H1 (cell line): ENCODE measurements at regions not wholly inside any gene's neighbourhood (a gene's known extent, or its start where the extent isn't known, plus 50 kb on each side); places are given as distances from the start of the nearest gene placed in this dataset.

Source experiments
- CTCF ChIA-PET: fragments of 300-600 bp; sonication (Branson Sonifier 250); formaldehyde crosslinking; loops from one replicate; lab custom pipeline; 2021; ENCODE audit not compliant: partially characterized antibody; lab: Charles Lee
- POLR2A ChIA-PET: fragments of 300-600 bp; sonication (Branson Sonifier 250); formaldehyde crosslinking; loops from one replicate; lab custom pipeline; 2021; ENCODE audit warnings: inconsistent platforms; ENCODE audit not compliant: partially characterized antibody; lab: Charles Lee
- DNase-seq, 2 experiments: peaks; one replicate each; pipeline versions ENCODE4 v3.0.0 to v3.0.0-alpha.2; 2010 to 2022; ENCODE audit warnings: low spot score in 2 of 2, low read depth in 1 of 2, mixed read lengths in 1 of 2
- FAIRE-seq: peaks from 2 replicates; lab custom pipeline; 2011; peaks lifted over from hg19 to GRCh38; lab: Jason Lieb, UNC
- H2AFZ ChIP-seq: 2 replicates; pipeline ENCODE4 v1.8.1; 2012; ENCODE audit warnings: low read length, inconsistent platforms
- H2AK5ac ChIP-seq: 2 replicates; pipeline ENCODE4 v1.6.1; 2013; ENCODE audit warnings: low read depth, low read length
- H2BK120ac ChIP-seq: replicated peaks from 2 replicates; pipeline ENCODE3; 2013; ENCODE audit warnings: low read depth, low read length, inconsistent platforms
- H2BK12ac ChIP-seq: 2 replicates; pipeline ENCODE4 v1.6.1; 2013; ENCODE audit warnings: low read depth, low read length
- H2BK15ac ChIP-seq: 2 replicates; pipeline ENCODE4 v1.6.1; 2013; ENCODE audit warnings: low read length
- H2BK20ac ChIP-seq: 2 replicates; pipeline ENCODE4 v1.6.1; 2013; ENCODE audit warnings: low read length
- H2BK5ac ChIP-seq: 2 replicates; pipeline ENCODE4 v1.6.1; 2013; ENCODE audit warnings: low read depth, low read length
- H3K14ac ChIP-seq: 2 replicates; pipeline ENCODE4 v1.6.1; 2013; ENCODE audit warnings: inconsistent platforms; ENCODE audit not compliant: insufficient read length
- H3K18ac ChIP-seq: 2 replicates; pipeline ENCODE4 v1.6.1; 2013; ENCODE audit warnings: low read length; ENCODE audit errors: extremely low read depth
- H3K23ac ChIP-seq: 2 replicates; pipeline ENCODE4 v1.6.1; 2013; ENCODE audit warnings: inconsistent platforms; ENCODE audit not compliant: insufficient read length
- H3K23me2 ChIP-seq: 2 replicates; pipeline ENCODE4 v1.6.1; 2013; ENCODE audit warnings: low read depth, low read length
- H3K27ac ChIP-seq: 2 replicates; pipeline ENCODE4 v1.6.1; 2011; ENCODE audit warnings: low read depth, low read length, inconsistent platforms
- H3K27me3 ChIP-seq, 4 experiments: replicated peaks in 1 of 4; 1 replicate in 1 of 4; 2 replicates in 3 of 4; pipeline versions ENCODE4 v1.6.1 to v1.8.1; 2011 to 2013; ENCODE audit warnings: low read length in 3 of 4, mild to moderate bottlenecking in 3 of 4, inconsistent platforms in 2 of 4, mixed read lengths in 2 of 4, moderate library complexity in 1 of 4; ENCODE audit not compliant: control insufficient read depth in 3 of 4, insufficient read depth in 3 of 4; ENCODE audit errors: extremely low read depth in 1 of 4
- H3K36me3 ChIP-seq, 4 experiments: 2 replicates each; pipeline versions ENCODE4 v1.6.1 to v1.8.1; 2011 to 2013; ENCODE audit warnings: mild to moderate bottlenecking in 4 of 4, low read length in 3 of 4, moderate library complexity in 2 of 4, control low read depth in 1 of 4, inconsistent platforms in 1 of 4; ENCODE audit not compliant: insufficient read depth in 4 of 4, control insufficient read depth in 2 of 4
- H3K4ac ChIP-seq: replicated peaks from 2 replicates; pipeline ENCODE3; 2013; ENCODE audit warnings: low read length, low read depth, mixed read lengths, inconsistent platforms; ENCODE audit not compliant: insufficient read length
- H3K4me1 ChIP-seq, 4 experiments: replicated peaks in 1 of 4; 1 replicate in 1 of 4; 2 replicates in 3 of 4; pipeline versions ENCODE4 v1.6.1 to v1.8.1; 2011 to 2013; ENCODE audit warnings: low read length in 3 of 4, inconsistent platforms in 2 of 4, mixed read lengths in 1 of 4; ENCODE audit not compliant: insufficient read depth in 4 of 4, control insufficient read depth in 3 of 4
- H3K4me2 ChIP-seq, 2 experiments: 2 replicates each; pipeline versions ENCODE4 v1.6.1 to v1.8.1; 2011 to 2013; ENCODE audit warnings: low read depth in 2 of 2, low read length in 2 of 2, control low read depth in 1 of 2, inconsistent platforms in 1 of 2, mild to moderate bottlenecking in 1 of 2; ENCODE audit not compliant: insufficient read depth in 1 of 2
- H3K4me3 ChIP-seq, 4 experiments: fragments of 200-600, 300-600 bp in 1 of 4; sonication (generic), shearing (Covaris generic), sonication (Bioruptor Twin) in 1 of 4; 2 replicates each; pipeline versions ENCODE4 v1.5.1 to v1.8.1; 2011 to 2016; ENCODE audit warnings: low read length in 4 of 4, low read depth in 3 of 4, control low read depth in 2 of 4, inconsistent platforms in 2 of 4, mild to moderate bottlenecking in 2 of 4, mixed read lengths in 1 of 4, moderate library complexity in 1 of 4; ENCODE audit not compliant: insufficient read depth in 2 of 4; ENCODE audit errors: extremely low read depth in 1 of 4
- H3K56ac ChIP-seq: replicated peaks from 2 replicates; pipeline ENCODE3; 2013; ENCODE audit warnings: low read depth, mild to moderate bottlenecking, mixed read lengths, low read length, inconsistent platforms; ENCODE audit not compliant: insufficient read length
- H3K79me1 ChIP-seq: 2 replicates; pipeline ENCODE4 v1.6.1; 2013; ENCODE audit warnings: low read depth, low read length, control low read depth
- H3K79me2 ChIP-seq, 2 experiments: 2 replicates each; pipeline versions ENCODE4 v1.6.1 to v1.8.1; 2012 to 2013; ENCODE audit warnings: low read length in 2 of 2, mild to moderate bottlenecking in 2 of 2, inconsistent platforms in 1 of 2; ENCODE audit not compliant: insufficient read depth in 2 of 2, control insufficient read depth in 1 of 2
- H3K9ac ChIP-seq, 4 experiments: replicated peaks in 1 of 4; 1 replicate in 1 of 4; 2 replicates in 3 of 4; pipeline versions ENCODE4 v1.6.1 to v1.8.1; 2011 to 2013; ENCODE audit warnings: low read depth in 3 of 4, low read length in 3 of 4, control low read depth in 2 of 4, mild to moderate bottlenecking in 2 of 4, moderate library complexity in 2 of 4, inconsistent platforms in 1 of 4; ENCODE audit errors: extremely low read depth in 1 of 4
- H3K9me3 ChIP-seq, 2 experiments: 2 replicates each; pipeline versions ENCODE4 v1.6.1 to v1.8.1; 2012 to 2013; ENCODE audit warnings: mild to moderate bottlenecking in 2 of 2, moderate library complexity in 2 of 2, control low read depth in 1 of 2, inconsistent platforms in 1 of 2, low read depth in 1 of 2, low read length in 1 of 2, mixed read lengths in 1 of 2; ENCODE audit not compliant: insufficient read depth in 2 of 2
- H4K20me1 ChIP-seq, 2 experiments: replicated peaks in 1 of 2; 2 replicates each; pipeline versions ENCODE3 to v1.8.1; 2011 to 2013; ENCODE audit warnings: inconsistent platforms in 2 of 2, low read length in 2 of 2, mild to moderate bottlenecking in 1 of 2; ENCODE audit not compliant: insufficient read depth in 2 of 2, control insufficient read depth in 1 of 2
- H4K5ac ChIP-seq: 2 replicates; pipeline ENCODE4 v1.6.1; 2013; ENCODE audit warnings: low read length, low read depth, mixed read lengths, inconsistent platforms; ENCODE audit not compliant: insufficient read length
- H4K8ac ChIP-seq: 2 replicates; pipeline ENCODE4 v1.8.0; 2013; ENCODE audit warnings: mild to moderate bottlenecking, moderate library complexity, low read length, inconsistent platforms; ENCODE audit not compliant: insufficient read depth; ENCODE audit errors: extremely low read depth
- H4K91ac ChIP-seq: replicated peaks from 2 replicates; pipeline ENCODE3; 2013; ENCODE audit warnings: low read length, mixed read lengths, inconsistent platforms; ENCODE audit not compliant: insufficient read length
- BRCA1 ChIP-seq: IDR thresholded peaks from 2 replicates; pipeline ENCODE4 v1.6.1; 2012; ENCODE audit warnings: low read depth, low read length, improper control_type of control experiment
- CHD2 ChIP-seq: IDR thresholded peaks from 2 replicates; pipeline ENCODE4 v1.6.1; 2012; ENCODE audit warnings: low read length, improper control_type of control experiment
- JUN ChIP-seq: IDR thresholded peaks from 2 replicates; pipeline ENCODE4 v1.6.1; 2011; ENCODE audit warnings: low read depth, mild to moderate bottlenecking, improper control_type of control experiment, low read length
- POLR2AphosphoS5 ChIP-seq: IDR thresholded peaks from 2 replicates; pipeline ENCODE4 v1.6.1; 2011; ENCODE audit warnings: low read depth, low read length
- POU5F1 ChIP-seq: IDR thresholded peaks from 2 replicates; pipeline ENCODE4 v1.6.1; 2011; ENCODE audit warnings: low read depth, mild to moderate bottlenecking, low read length, moderate library complexity
- RBBP5 ChIP-seq: IDR thresholded peaks from 2 replicates; pipeline ENCODE4 v1.7.1; 2012; ENCODE audit warnings: low read depth, mild to moderate bottlenecking, inconsistent platforms, low read length, moderate library complexity, borderline replicate concordance
- RNF2 ChIP-seq: fragments of 200-900, 300-1000 bp; sonication (generic); IDR thresholded peaks from 2 replicates; pipeline ENCODE4 v1.7.1; 2016; ENCODE audit warnings: borderline replicate concordance, low read depth, mild to moderate bottlenecking, antibody characterized with exemption, low read length; ENCODE audit not compliant: poor library complexity, severe bottlenecking; ENCODE audit errors: missing control alignments
- SP1 ChIP-seq: IDR thresholded peaks from 2 replicates; pipeline ENCODE4 v1.6.1; 2011; ENCODE audit warnings: low read depth, low read length
- SP2 ChIP-seq: IDR thresholded peaks from 2 replicates; pipeline ENCODE4 v1.6.1; 2012; ENCODE audit warnings: mild to moderate bottlenecking, low read length, inconsistent platforms
- TAF1 ChIP-seq: IDR thresholded peaks from 2 replicates; pipeline ENCODE4 v1.6.1; 2011; ENCODE audit warnings: mild to moderate bottlenecking, low read depth, low read length
- WGBS, 2 experiments: shearing (Covaris generic) in 1 of 2; methylation state at CpG; one replicate each; pipeline versions ENCODE4 v1.1.6 to v1.1.7; 2013 to 2015; ENCODE audit warnings: low lambda C conversion rate in 2 of 2, mixed read lengths in 2 of 2, inconsistent platforms in 1 of 2, low coverage in 1 of 2, missing lambda C conversion rate in 1 of 2; ENCODE audit not compliant: insufficient replicate concordance in 2 of 2, insufficient coverage in 1 of 2, insufficient read length in 1 of 2; ENCODE audit errors: extremely low coverage in 1 of 2, missing lambda C conversion rate in 1 of 2; 5-methylcytosine and 5-hydroxymethylcytosine counted together
- TF ChIP-seq, protein P1 (sequence below), 3 experiments: IDR thresholded peaks; 1 replicate in 2 of 3; 2 replicates in 1 of 3; pipeline versions ENCODE4 v1.5.1 to v1.6.1; 2011; ENCODE audit warnings: low read length in 3 of 3, mild to moderate bottlenecking in 3 of 3, inconsistent platforms in 2 of 3, low read depth in 1 of 3, moderate library complexity in 1 of 3; ENCODE audit not compliant: insufficient read depth in 1 of 3; ENCODE audit errors: control extremely low read depth in 1 of 3
- TF ChIP-seq, protein P2 (sequence below): IDR thresholded peaks from 2 replicates; pipeline ENCODE4 v1.6.1; 2012; ENCODE audit warnings: inconsistent platforms

GRCh38 chr5:106646106-106646505 lies 1024.6 kb downstream of the EFNA5 start:
- H2BK12ac ChIP-seq, result no peak overlapping the region
- no peaks in the 10 kb centered on the region for H3K9me3 ChIP-seq
- no peaks in the 10 kb centered on the region for H3K36me3 ChIP-seq
- no peaks in the 10 kb centered on the region for H3K27me3 ChIP-seq
- no peak overlapping the region for H3K18ac ChIP-seq
- H4K8ac ChIP-seq, result no peak overlapping the region
- no peaks in the 10 kb centered on the region for H3K4me1 ChIP-seq
- 96% methylated on average over 1 of the region's 1 CpG; no CpG with 5 or more reads in 1 of the 2 experiments for WGBS, 2 experiments
- no peak overlapping the region for H2BK15ac ChIP-seq
- H2AFZ ChIP-seq, result no peak overlapping the region
- no peaks in the 10 kb centered on the region for H3K79me2 ChIP-seq
- H4K91ac ChIP-seq, result no peak overlapping the region
- no peak overlapping the region for H3K4ac ChIP-seq
- no peak overlapping the region for H2BK5ac ChIP-seq
- no peak overlapping the region for H2BK20ac ChIP-seq
- no peak overlapping the region for H3K23ac ChIP-seq
- H2AK5ac ChIP-seq, result no peak overlapping the region
- FAIRE-seq (no peak), DNase-seq (no peak)
- ChIA-PET CTCF (no interaction called here), POLR2A (interaction anchor here (0.6 kb wide), 1 partner anchor 294 kb away, joined by 3 read pairs; no protein-coding TSS in a partner anchor)
- H3K9ac ChIP-seq, result no peak overlapping the region
- no peak overlapping the region for H2BK120ac ChIP-seq
- H4K20me1 ChIP-seq, result no peaks in the 10 kb centered on the region
- H4K5ac ChIP-seq, result no peak overlapping the region
- H3K27ac ChIP-seq, result no peak overlapping the region
- H3K14ac ChIP-seq, result no peak overlapping the region
- H3K4me3 ChIP-seq, result no peak overlapping the region
- H3K4me2 ChIP-seq, result no peak overlapping the region
- no peaks in the 10 kb centered on the region for H3K79me1 ChIP-seq
- H3K56ac ChIP-seq, result no peak overlapping the region
- H3K23me2 ChIP-seq, result no peaks in the 10 kb centered on the region
- TF ChIP-seq CHD2 (no peak), POU5F1 (no peak), RBBP5 (no peak), SP1 (no peak), POLR2AphosphoS5 (no peak), TAF1 (no peak), SP2 (no peak), RNF2 (no peak), BRCA1 (no peak), JUN (no peak)
- TF ChIP-seq, protein P1, sequence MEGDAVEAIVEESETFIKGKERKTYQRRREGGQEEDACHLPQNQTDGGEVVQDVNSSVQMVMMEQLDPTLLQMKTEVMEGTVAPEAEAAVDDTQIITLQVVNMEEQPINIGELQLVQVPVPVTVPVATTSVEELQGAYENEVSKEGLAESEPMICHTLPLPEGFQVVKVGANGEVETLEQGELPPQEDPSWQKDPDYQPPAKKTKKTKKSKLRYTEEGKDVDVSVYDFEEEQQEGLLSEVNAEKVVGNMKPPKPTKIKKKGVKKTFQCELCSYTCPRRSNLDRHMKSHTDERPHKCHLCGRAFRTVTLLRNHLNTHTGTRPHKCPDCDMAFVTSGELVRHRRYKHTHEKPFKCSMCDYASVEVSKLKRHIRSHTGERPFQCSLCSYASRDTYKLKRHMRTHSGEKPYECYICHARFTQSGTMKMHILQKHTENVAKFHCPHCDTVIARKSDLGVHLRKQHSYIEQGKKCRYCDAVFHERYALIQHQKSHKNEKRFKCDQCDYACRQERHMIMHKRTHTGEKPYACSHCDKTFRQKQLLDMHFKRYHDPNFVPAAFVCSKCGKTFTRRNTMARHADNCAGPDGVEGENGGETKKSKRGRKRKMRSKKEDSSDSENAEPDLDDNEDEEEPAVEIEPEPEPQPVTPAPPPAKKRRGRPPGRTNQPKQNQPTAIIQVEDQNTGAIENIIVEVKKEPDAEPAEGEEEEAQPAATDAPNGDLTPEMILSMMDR (IDR thresholded peaks at IDR 0.05; ENCODE audit: control extremely low read depth in 1 of 3, insufficient read depth in 1 of 3, low read depth in 1 of 3, low read length in 3 of 3), result no peak
- TF ChIP-seq, protein P2, sequence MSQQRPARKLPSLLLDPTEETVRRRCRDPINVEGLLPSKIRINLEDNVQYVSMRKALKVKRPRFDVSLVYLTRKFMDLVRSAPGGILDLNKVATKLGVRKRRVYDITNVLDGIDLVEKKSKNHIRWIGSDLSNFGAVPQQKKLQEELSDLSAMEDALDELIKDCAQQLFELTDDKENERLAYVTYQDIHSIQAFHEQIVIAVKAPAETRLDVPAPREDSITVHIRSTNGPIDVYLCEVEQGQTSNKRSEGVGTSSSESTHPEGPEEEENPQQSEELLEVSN, result no peak
